ENCODE measurements at regions not wholly inside any gene's neighbourhood (a gene's known extent, or its start where the extent isn't known, plus 50 kb on each side); places are given as distances from the start of the nearest gene placed in this dataset.
"Not testable (repeated sequence)": the region's sequence is repeated elsewhere in the genome, so short reads cannot be mapped to it uniquely, and the experiment has no call there.

DNA sequence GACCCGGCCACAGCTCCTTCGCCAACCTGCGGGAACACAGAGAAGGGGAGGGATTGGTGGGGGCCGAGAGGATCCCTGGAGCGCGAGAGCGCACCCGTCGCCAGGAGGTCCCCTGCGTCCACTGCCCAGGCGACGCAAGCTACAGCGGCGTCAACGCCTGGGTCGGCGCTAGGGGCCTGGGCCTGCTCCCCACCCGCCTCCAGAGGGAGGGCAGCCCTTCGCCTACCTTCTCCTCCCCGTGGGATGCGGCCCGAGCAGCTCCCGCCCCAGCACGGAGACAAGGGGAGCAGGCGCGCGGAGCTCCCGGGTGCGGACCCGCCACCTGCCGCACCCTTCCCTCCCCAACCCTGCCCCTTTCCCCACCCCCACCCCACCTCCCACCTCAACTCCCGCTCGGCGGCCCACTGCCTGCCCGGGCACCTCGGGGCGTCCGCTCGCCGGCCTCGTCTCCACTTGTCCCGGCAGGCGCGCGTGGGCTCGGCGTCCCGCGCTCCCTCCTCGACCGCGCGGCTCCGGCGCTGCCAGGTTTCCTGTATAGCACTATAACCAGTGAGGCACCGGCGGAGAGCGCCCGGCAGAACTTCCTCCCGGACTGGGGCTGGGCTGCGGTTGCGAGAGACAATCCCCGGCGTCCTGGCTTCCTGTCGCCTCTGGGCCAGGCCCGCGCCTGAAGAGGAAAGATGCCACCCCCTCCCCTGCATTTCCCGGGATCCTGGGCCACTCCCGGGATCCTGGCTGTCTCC, 119.1 kb upstream of the SMURF2 start:
- peaks cover 26% of the 10 kb centered on the region for H3K36me3 ChIP-seq
- H3K9me3 ChIP-seq: no peaks in the 10 kb centered on the region
- H3K4me1 ChIP-seq: peaks cover 0 to 56% of the 10 kb centered on the region in 2 donors
- peak; percentile 75 for DNase-seq (ENCODE audit: low spot score)
- peak overlapping the region; percentile 39 to 57 for H3K4me3 ChIP-seq
- H3K27ac ChIP-seq: peak overlapping the region; percentile 47 to 50
- TF ChIP-seq, protein P1, sequence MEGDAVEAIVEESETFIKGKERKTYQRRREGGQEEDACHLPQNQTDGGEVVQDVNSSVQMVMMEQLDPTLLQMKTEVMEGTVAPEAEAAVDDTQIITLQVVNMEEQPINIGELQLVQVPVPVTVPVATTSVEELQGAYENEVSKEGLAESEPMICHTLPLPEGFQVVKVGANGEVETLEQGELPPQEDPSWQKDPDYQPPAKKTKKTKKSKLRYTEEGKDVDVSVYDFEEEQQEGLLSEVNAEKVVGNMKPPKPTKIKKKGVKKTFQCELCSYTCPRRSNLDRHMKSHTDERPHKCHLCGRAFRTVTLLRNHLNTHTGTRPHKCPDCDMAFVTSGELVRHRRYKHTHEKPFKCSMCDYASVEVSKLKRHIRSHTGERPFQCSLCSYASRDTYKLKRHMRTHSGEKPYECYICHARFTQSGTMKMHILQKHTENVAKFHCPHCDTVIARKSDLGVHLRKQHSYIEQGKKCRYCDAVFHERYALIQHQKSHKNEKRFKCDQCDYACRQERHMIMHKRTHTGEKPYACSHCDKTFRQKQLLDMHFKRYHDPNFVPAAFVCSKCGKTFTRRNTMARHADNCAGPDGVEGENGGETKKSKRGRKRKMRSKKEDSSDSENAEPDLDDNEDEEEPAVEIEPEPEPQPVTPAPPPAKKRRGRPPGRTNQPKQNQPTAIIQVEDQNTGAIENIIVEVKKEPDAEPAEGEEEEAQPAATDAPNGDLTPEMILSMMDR (IDR thresholded peaks at IDR 0.05): no peak
- H3K27me3 ChIP-seq: peaks cover 0 to 25% of the 10 kb centered on the region in 2 donors

GRCh38 chr17:64780096-64781013, 118.2 kb upstream of the SMURF2 start:
- TF ChIP-seq, protein P1 (IDR thresholded peaks at IDR 0.05): no peak
- peaks cover 18% of the 10 kb centered on the region for H3K36me3 ChIP-seq
- peak overlapping the region; percentile 39 to 57 for H3K4me3 ChIP-seq
- no peak for DNase-seq (ENCODE audit: low spot score)
- peaks cover 0 to 25% of the 10 kb centered on the region in 2 donors for H3K27me3 ChIP-seq
- H3K27ac ChIP-seq: peak overlapping the region; percentile 47 to 50
- H3K4me1 ChIP-seq: peaks cover 0 to 60% of the 10 kb centered on the region in 2 donors
- H3K9me3 ChIP-seq: no peaks in the 10 kb centered on the region

- Histone ChIP-seq H3K27ac (no peak overlapping the region), H3K4me1 (peaks cover 0 to 60% of the 10 kb centered on the region in 2 donors)
- TF ChIP-seq, protein P1 (IDR thresholded peaks at IDR 0.05): no peak
Observed at GRCh38 chr17:64779376-64780095, 117.4 kb upstream of the SMURF2 start.

GRCh38 chr17:64779098-64779375, 116.9 kb upstream of the SMURF2 start:
- not testable (repeated sequence) for DNase-seq (ENCODE audit: low spot score); H3K27ac ChIP-seq; H3K36me3 ChIP-seq; H3K9me3 ChIP-seq
- peak overlapping the region in 1 of 2 donors; percentile 57 for H3K4me3 ChIP-seq
- H3K4me1 ChIP-seq: peaks cover 0 to 60% of the 10 kb centered on the region in 2 donors
- H3K27me3 ChIP-seq: peaks cover 0 to 25% of the 10 kb centered on the region in 2 donors

More at GRCh38 chr17:64779376-64780095, 117.4 kb upstream of the SMURF2 start:
- Histone ChIP-seq H3K9me3 (no peaks in the 10 kb centered on the region), H3K36me3 (peaks cover 10% of the 10 kb centered on the region), H3K4me3 (peak overlapping the region in 1 of 2 donors; percentile 57), H3K27me3 (peaks cover 0 to 25% of the 10 kb centered on the region in 2 donors)
- DNase-seq (ENCODE audit: low spot score): no peak

DNA sequence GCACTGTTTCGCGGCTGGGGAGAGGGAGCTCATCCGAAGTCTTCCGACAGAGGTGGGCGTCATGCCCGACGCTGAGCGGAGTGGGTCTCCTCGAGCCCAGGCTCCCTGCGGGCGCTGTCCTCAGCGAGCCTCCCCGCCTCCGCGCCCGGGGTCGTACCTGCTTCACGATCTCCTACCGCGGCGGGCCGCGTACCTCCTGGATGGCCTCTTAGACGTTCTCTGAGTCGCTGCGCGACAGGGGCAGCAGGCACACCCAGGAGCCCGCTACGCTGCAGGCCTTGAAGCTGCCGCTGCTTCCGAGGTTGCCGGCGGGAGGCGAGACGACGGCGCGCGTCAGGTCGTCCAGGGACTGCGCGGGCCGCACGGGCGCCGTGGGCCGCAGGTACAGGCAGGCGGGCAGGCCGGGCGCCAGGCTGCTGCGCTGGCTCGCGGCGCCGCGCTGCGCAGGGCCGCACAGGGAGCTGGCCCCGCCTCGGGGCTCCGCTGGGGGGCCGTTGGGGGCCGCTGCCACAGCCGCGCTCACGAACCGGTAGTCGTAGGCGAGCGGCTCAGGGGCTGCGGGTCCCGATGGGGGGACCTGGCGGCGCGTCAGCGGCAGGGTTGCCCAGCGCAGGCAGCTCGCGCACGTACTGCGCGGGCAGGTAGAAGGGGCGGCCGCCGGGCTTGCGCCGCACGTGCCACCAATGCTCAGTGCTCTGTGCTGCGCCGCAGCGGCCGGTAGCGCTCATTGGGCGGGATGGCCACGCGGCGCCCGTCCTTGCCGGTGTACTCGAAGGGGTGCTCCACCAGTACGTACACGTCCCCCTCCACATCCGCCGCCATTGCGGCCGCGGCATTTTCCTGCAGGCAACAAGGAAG, 116.4 kb upstream of the SMURF2 start:
- TF ChIP-seq, protein P1 (IDR thresholded peaks at IDR 0.05): no peak
- Histone ChIP-seq H3K27me3 (peaks cover 0 to 25% of the 10 kb centered on the region in 2 donors), H3K27ac (no peak overlapping the region), H3K4me3 (peak overlapping the region in 1 of 2 donors; percentile 57), H3K9me3 (no peaks in the 10 kb centered on the region), H3K36me3 (no peaks in the 10 kb centered on the region), H3K4me1 (peaks cover 0 to 60% of the 10 kb centered on the region in 2 donors)
- DNase-seq (ENCODE audit: low spot score): no peak

Measured in right atrium auricular region (tissue), 2 donors.